NCI-H510A (cell line): ENCODE measurements at regions not wholly inside any gene's neighbourhood (a gene's known extent, or its start where the extent isn't known, plus 50 kb on each side); places are given as distances from the start of the nearest gene placed in this dataset.

Experiments
- DNase-seq: peaks from one replicate; lab custom pipeline; 2025; lab: John Stamatoyannopoulos, UW

DNA sequence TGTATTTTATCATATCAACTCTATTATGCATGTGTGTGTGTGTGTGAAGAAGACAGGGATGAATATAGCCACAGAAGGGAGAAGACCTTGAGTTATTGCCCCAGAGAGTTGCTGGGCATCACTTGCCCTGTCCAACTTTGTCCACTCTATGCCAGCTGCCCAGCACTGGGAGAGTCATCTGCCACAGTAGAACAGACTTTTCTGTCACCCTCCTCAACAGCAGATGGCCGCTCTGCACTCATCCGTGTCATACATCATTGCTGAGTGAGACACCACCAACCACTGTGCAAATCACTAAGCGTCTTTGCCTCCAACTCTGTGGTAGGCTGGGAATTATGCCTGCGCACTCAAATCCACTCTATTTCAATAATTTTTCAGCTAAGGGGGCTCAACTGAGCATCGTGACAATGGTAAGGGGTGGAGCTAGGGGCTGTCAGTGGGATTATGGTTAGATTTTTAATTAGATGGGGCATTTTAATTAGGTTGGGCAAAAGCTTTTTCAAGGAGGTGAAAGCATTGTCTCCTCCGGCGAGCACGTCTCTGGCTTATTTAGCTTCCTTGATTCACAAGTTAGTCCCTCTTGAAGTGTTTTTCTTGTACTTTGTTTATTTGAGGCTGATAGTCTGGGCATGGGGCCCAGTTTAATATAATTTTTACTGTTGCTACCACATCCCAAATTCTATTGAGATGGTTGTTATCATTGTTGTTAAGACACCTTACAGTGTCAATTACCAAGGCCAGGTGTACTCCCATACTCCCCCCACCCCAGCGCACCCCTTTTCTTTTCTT, 100.1 kb upstream of the KLF3 start:
- DNase-seq, result peak; percentile 54

DNA sequence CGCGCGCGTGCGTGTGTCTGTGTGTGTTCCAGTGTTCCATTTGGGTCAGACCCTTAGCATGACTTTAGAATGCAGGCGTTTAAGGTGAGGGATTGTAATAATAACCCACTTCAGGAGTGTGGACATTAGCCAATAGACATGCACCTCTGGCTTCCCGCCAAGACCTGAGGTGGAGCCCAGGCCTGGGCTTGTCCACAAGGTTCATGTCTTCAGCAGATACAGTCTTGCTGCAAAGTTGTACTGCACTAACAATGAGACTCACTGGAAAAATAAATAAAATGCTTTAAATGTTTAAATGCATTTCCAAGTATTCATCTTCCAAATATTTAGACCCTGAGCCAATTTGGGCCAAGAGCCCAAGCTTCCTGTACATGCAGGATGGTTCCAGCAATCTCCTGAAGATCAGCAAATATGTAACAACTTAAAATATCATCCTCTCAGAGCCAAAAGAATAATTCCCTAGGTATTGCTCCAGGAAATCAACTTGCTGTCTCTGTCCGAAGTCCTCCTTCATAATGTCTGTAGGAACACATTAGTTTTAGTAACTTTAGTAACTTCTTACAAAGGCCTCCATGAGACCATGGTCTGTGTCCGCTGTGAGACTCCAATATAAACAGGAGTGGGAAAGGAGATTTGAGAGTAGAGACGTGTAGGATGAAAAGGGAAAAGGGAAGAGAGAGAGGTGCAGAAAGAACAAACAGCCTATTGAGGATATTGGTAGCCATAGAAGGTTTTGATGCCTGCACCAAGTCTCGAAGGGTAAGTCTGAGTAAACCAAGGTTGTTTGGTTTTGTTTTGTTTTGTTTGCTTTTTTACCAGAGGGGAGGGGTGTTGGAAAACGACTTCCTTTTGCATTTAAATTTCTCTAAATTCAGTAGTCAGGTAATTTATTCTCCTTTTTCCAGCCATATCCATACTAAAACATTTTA, 98.5 kb upstream of the KLF3 start:
- DNase-seq, result peak; percentile 50

DNA sequence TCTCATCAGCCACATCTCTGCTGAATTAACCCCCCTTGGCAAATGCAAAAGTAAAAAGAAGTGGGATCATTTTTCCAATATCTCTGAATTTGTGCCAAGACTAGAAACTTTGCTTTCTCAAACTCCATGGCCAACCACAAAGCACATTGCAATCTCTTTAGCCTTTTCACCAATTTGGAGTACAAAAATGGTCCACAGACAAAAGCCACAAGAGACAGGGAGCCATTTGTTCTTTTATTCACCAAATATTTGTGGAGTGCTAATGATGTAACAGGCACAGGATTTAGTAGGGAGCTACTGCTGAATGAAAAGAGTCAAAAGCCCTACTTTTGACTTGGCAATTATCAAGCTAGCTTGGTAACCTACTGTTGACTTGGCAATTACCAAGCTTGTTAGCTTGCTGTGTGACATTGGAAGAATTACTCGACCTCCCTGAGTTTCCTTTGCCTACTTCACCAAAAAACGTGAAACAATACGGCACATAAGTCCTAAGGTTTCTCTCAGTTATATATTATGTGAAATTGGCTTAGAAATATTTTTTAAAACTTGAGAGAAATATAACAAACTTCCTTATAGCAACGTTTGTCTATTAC, 97.1 kb upstream of the KLF3 start:
- DNase-seq, result no peak

DNA sequence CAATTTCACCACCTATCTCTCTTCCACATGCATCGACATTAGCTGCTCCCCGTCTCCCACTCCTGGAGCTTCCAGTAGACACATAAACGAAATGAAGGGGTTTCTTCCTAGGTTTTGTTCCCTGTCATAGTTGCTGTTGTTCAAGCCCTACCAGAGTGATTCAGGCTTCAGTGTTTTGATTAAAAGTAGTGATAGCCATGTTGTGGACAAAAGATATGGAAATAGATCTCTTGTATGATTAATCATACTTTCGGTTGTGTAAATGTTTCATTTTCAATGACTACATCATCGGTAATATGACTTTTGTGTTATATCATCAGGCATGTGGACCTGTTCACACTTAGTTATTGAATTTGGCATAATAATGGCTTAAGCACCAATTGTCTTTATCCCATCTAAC, 96.5 kb upstream of the KLF3 start:
- no peak for DNase-seq

DNA sequence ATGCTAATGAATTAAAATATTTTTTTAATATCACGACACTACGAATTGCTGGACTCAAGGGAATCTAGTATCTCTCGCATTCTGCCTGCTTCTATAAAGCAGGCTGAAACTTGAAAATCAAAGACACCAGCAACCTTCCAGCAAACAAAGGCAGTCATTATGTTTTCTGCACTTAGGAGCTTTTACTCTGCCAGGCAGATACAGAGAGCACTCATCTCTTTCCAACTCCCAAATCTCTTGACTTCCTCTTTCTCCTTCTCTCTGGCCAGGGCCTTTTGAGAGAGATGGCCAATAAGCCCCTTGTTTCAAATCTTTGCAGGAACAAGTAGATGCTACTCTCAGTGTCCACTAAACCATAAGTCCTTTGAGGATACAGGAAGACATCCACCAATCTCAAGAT, 95.2 kb upstream of the KLF3 start:
- no peak for DNase-seq

DNA sequence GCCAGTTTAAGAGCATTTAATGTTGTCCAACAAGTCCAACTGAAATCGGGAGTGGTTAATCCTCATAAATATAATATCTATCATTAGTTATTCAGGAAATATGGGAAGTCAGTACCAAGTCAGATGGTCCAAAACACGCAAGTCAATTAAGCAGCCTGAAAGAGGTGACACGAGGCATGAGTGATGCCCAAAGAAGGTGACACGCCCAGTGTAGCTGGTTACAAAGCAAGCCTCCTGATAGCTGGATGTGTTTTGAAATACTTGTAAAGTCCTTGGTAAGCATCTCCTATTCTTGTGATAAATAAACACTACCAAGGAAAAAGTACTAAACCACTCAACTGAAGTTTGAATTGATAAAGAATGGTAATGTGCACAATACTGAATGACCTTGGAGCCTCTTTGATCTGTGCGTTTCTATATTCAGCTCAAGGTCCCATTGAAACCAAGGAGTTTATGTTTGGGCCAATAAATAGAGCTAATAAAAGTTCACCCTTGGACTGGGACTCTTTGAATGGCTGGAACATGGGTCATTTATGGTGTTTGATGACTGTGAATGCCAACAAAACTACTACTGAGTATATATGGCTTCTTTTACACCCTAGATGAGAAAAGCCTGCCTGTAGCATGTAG, 93.2 kb upstream of the KLF3 start:
- DNase-seq, result no peak

DNA sequence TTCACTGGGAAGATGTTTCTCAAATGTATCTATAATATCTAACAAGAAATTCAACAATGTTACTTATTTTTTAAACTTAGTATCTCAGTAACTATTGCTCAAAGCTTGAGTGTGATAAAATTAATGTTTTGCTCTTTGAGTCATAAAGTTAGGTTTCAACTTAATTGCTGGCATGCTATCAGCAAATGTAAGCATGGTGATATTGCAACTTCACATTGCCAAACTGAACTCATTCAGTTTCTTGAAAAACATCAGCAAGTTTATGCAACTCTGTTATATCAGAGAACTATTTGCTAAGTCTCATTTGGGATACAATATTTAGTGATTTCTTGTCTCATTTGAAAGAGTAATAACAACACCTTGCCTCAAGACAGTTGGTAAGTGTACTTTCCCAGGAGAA, 91.2 kb upstream of the KLF3 start:
- DNase-seq, result no peak

DNA sequence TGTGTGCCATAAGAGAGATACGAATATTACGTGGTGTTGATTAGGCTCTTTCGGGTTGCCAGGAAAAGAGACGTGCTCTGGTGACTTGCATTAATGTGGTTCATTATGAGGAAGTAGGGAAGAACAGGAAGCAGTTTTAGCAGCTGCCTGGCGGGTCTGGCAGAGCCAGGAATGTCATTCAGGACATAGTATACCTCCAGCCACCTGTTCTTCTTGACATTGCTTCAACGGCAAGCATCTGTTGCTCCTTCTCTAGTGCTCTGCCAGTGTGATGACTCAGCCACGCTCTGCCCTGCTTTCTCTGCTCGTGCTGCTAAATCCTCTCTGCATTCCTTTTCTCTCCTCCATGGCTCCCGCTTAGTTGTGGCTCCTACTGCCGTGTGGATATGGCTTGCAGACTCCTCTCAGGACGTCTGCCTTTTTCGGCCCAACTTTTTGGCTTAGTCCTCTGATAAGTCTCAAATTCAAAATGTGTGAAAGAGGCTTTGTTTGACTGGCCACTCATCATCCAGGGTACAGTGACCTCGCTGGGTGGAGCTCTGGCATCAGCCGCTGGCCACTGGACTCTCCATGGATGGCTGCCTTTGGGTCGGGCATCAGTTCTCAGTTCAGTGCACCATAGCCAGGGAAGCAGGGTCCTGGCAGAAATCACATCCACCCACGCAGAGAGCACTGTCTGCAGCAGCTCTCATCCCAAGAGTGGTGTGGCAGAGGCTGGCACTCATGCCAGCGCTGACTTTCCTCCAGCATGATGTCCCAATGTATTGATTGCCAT, 89.3 kb upstream of the KLF3 start:
- DNase-seq, result peak; percentile 27

DNA sequence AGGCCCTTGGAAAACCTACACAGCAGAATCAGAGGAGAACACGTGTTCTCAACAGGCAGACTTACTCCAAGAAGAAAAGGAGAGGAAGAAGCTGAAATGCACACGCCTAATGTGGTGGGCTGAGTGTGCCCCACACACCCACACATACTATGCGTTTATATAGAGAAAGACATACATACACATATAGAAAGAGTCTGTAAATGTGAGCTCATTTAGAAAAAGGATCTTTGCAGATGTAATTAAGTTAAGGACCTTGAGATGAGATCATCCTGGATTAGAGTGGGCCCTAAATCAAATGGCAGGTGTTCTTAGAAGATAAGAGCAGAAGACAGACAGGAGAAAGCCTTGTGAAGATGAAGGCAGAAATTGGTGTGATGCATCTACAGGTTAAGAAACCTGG, 87.2 kb upstream of the KLF3 start:
- no peak for DNase-seq

DNA sequence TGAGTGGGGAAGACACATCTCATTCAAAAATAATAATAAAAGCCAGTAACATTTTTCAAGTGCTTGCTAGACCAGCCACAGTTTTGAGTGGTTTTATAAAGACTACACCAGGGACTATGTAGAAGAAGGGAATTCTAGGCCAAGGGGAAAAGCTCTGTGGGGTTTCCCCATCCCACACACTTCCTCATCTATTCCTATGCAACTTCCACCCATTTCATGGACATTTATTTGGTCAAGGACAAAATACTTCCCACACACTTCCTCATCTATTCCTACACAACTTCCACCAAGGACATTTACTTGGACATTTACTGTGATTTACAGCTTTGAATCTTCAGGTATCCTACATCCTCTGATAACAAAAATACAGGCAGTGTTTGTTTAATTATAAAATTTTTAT, 86.5 kb upstream of the KLF3 start:
- no peak for DNase-seq

DNA sequence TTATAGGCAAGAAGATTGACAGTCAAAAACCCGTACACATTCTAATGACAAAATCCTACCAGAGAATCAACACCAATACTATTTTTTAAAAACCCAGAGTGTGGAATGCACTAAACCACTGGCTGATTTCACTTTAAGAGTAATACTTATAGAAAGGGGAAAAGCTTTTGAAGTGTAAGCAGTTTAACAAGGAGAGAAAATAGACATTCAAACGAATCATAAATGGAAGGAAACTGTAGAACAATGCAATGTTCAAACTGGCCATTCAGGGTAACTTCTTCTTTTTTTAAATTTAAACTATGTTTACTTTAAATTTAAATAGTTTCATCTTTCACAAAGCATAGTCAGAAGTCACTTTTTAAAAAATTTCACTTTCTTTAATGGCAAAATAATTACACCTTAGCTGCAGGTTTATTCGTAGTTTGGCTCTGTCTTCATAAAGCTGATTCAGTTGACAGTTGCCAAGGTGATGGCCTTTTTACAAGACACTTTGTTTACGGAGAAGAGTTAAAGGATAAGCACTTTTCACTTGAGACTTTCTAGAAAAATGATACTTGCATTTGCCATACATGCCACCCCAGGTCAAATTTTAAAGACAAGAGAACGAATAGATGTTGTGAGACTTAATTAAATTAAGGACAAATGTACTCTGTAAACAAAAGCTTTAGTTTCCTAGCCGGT, 82.4 kb upstream of the KLF3 start:
- DNase-seq, result no peak

DNA sequence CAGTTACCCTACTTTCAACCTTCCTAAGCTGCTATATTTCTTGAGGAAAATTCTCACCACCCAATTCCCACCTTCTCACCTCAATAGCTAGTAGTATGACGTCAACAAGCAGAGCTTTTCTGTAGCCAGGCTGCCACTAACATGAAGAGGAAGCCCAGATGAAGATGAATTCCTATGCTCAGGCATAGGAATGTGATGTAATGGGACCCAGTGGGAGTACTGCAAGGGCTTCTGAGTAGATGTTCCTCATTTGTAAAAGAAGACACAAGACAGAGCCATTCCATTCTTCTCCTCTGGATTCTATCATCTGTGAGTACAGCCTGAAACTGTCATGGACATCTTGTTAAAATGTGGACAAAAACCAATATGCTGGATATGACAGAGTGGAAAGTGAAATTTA, 81.6 kb upstream of the KLF3 start:
- no peak for DNase-seq

DNA sequence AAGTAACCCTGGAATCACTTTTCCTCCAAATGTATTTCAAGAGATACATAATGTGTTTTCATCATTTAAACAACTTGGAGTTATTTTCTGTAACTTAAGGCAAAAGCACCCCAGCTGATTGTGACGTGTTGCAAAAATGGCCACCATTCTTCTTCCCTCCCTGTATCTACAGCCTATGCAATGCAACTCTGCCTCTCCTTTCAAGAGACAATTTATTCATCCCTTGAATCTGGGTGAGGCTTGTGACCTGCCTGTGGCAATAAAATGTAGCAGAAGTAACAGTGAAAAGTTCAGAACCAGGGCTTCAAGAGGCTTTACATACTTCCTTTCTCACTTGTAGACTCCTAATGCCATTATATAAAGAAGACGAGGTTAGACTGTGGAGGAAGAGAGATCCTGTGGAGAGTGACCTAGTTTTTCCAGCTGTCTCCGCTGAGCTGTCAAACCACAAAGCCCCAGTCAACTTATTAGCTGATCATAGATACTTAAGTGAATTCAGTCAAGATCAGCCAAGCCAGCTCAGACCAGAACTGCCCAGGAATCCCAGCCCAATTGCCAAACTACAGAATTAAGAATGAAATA, 81.0 kb upstream of the KLF3 start:
- no peak for DNase-seq

DNA sequence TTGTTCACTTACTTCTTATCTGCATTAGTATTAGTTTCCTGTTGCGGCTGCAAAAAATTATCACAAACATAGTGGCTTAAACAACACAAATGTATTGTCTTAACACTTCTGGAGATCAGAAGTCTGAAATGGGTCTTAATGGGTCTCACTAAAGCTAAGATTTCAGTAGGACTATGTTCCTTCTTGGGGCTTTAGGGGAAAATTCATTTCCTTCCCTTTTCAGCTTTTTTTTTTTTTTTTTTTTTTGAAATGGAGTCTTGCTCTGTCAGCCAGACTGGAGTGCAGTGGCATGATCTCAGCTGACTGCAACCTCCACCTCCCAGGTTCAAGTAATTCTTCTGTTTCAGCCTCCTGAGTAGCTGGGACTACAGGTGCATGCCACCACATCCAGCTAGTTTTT, 78.1 kb upstream of the KLF3 start:
- DNase-seq, result no peak

DNA sequence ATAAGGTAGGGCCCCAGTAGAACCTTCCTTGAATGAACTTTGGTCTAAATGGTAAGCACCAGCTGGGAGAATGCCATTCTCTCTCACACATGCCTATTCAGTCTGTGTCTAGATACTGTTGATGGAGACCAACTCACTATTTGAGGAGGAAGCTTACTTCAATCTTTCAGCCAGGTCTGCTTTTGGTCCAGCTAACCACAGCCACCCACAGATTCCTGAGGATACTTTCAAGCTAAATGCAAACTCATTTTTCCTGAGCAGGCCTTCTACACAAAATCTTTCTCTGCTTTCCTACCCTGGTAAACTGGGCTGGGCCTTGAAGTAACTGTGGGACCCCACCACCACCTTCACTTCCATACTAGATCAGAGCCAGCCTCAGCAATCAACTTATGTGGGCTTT, 76.9 kb upstream of the KLF3 start:
- DNase-seq, result no peak

DNA sequence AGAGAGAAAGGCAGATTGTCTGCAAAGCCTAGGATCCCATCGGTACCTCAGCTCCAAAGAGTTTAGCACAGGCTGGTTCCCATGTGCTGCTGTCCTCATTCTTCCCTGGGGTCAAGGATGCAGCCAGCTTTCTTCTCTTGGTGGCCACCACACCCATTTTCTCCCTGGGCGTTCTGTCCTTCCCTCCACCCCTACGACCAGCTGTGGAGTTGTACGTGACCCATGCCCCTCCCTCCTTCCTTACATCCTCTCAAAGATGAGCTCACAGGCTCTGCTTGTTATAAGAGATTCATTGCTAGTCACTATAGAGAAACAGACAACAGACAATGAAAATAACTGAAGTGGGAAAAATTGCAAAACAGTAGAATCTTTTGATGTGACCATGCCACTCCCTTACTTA, 74.0 kb upstream of the KLF3 start:
- no peak for DNase-seq

DNA sequence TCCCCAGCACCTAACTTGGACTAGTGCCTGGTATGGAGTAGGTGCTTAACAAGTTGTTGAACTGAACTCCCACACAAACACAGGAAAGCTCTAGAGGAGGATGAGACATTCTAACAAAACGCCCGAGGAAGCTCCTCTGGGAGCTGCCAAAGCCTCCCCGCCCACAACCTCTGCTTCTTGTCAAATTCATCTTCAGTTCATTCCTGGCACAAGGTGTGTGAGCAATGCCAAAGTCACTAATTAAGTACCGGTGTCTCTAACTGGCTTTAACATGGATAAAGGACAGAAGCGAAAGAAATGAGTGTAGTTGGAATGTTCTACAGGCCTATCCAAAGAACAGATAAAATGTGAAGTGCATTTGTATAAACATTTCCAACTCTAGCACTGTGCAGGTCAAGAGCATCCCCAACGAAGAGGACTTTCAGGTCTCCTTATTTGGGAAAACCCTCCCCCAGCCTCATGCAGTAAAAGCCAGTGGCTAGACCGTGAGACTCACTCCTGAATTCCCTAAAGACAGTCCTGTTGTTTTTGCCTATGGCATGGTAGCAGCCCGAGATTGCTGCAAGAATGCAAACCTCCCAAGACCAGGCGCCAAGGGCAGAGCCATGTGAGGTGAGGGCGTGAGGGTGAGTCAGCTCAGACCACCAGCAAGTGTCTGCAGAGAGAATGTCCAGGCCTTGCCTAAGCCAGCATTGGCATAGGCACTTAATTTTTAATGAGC, 72.2 kb upstream of the KLF3 start:
- no peak for DNase-seq

DNA sequence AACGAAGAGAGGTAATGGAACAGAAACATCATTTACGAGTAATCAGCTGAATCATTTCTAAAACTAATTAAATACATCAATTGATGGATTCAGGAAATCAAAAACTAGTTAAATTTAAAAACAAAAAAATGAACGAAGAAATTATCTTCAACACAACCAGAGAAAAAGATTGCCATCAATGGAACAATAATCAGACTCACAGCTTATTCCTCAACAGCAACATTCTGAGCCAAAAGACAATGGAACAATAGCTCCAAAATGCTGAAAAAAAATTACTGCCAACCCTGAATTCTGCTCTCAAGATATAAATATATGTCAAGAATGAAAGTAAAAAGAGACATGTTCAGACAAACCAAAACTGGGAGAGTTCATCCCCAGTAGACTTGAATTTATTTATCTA, 65.5 kb upstream of the KLF3 start:
- DNase-seq, result no peak

DNA sequence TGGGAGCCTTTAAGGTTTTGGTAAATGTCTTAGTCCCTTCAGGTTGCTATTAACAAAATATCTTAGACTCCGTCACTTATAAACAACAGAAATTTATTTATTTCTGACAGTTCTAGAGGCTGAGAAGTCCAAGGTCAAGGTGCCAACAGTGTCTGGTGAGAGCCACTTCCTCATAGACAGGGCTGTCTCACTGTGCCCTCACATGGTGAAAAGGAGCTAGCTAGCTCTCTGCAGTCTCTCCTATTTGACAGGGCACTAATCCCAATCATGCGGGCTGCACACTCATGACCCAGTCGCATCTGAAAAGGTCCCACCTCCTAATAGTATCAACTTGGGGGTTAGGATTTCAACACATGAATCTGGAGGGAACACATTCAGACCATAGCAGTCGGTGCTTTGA, 63.4 kb upstream of the KLF3 start:
- no peak for DNase-seq
